ENCODE measurements at regions not wholly inside any gene's neighbourhood (a gene's known extent, or its start where the extent isn't known, plus 50 kb on each side); places are given as distances from the start of the nearest gene placed in this dataset.

GRCh38 chr12:46610754-46611153 is 215.0 kb downstream of the SLC38A4 start:
- Histone ChIP-seq H3K27me3 (replicated peaks; ENCODE audit: insufficient read depth) (no peaks in the 10 kb centered on the region), H3K9me3 (no peaks in the 10 kb centered on the region), H3K4me1 (replicated peaks) (no peaks in the 10 kb centered on the region), H3K4me3 (no peak overlapping the region), H3K27ac (no peak overlapping the region), H3K36me3 (no peaks in the 10 kb centered on the region)
- WGBS: 98% methylated on average over 3 of the region's 3 CpGs
- no peak for DNase-seq (ENCODE audit: low spot score)
- no peak for TF ChIP-seq POLR2AphosphoS5 (IDR thresholded peaks at IDR 0.05)
- no peak for TF ChIP-seq CTCF (IDR thresholded peaks at IDR 0.05)
- TF ChIP-seq POLR2A (IDR thresholded peaks at IDR 0.05): no peak
- intact Hi-C loops (cut with DNase I): no loop called here

GRCh38 chr12:46609674-46610073 is 216.1 kb downstream of the SLC38A4 start:
- no peaks in the 10 kb centered on the region for H3K4me1 ChIP-seq (replicated peaks)
- no peaks in the 10 kb centered on the region for H3K36me3 ChIP-seq
- no peaks in the 10 kb centered on the region for H3K27me3 ChIP-seq (replicated peaks; ENCODE audit: insufficient read depth)
- DNase-seq (ENCODE audit: low spot score): no peak
- H3K4me3 ChIP-seq: no peak overlapping the region
- TF ChIP-seq CTCF (IDR thresholded peaks at IDR 0.05) (no peak), POLR2A (IDR thresholded peaks at IDR 0.05) (no peak), POLR2AphosphoS5 (IDR thresholded peaks at IDR 0.05) (no peak)
- no peaks in the 10 kb centered on the region for H3K9me3 ChIP-seq
- intact Hi-C loops (cut with DNase I): no loop called here
- H3K27ac ChIP-seq: no peak overlapping the region
- WGBS: 92% methylated on average over 2 of the region's 2 CpGs

DNA sequence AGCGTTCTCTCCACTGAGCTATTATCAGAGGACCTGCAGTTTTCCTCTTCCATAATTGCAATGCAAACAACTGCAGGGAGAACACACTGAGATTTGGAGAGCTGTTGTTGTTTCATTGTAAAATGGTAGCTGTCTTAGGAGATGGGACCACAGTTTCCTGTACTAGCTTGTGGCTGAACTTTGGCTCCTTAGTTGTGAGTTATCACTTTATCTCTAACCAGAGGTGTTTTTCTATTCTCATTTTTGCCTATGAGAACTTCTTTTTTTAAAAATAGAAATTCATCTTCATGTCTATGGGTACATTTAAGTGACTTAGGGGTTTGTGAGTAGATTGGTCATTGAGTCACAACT is 216.5 kb downstream of the SLC38A4 start:
- 50% methylated on average over 1 of the region's 1 CpG for WGBS
- TF ChIP-seq CTCF (IDR thresholded peaks at IDR 0.05) (no peak), POLR2A (IDR thresholded peaks at IDR 0.05) (no peak), POLR2AphosphoS5 (IDR thresholded peaks at IDR 0.05) (no peak)
- Histone ChIP-seq H3K4me1 (replicated peaks) (no peaks in the 10 kb centered on the region), H3K27ac (peak overlapping the region in 1 of 2 donors; percentile 3), H3K4me3 (no peak overlapping the region), H3K9me3 (no peaks in the 10 kb centered on the region), H3K27me3 (replicated peaks; ENCODE audit: insufficient read depth) (no peaks in the 10 kb centered on the region), H3K36me3 (no peaks in the 10 kb centered on the region)
- intact Hi-C loops (cut with DNase I): no loop called here
- no peak for DNase-seq (ENCODE audit: low spot score)

GRCh38 chr12:46608431-46609272 is 217.1 kb downstream of the SLC38A4 start:
- WGBS: 14% methylated on average over 1 of the region's 1 CpG
- Histone ChIP-seq H3K9me3 (no peaks in the 10 kb centered on the region), H3K27ac (peak overlapping the region in 1 of 2 donors; percentile 3), H3K27me3 (replicated peaks; ENCODE audit: insufficient read depth) (no peaks in the 10 kb centered on the region), H3K4me3 (no peak overlapping the region), H3K36me3 (no peaks in the 10 kb centered on the region), H3K4me1 (replicated peaks) (no peaks in the 10 kb centered on the region)
- TF ChIP-seq POLR2A (IDR thresholded peaks at IDR 0.05) (no peak), POLR2AphosphoS5 (IDR thresholded peaks at IDR 0.05) (no peak), CTCF (IDR thresholded peaks at IDR 0.05) (no peak)
- intact Hi-C loops (cut with DNase I): no loop called here
- no peak for DNase-seq (ENCODE audit: low spot score)

DNA sequence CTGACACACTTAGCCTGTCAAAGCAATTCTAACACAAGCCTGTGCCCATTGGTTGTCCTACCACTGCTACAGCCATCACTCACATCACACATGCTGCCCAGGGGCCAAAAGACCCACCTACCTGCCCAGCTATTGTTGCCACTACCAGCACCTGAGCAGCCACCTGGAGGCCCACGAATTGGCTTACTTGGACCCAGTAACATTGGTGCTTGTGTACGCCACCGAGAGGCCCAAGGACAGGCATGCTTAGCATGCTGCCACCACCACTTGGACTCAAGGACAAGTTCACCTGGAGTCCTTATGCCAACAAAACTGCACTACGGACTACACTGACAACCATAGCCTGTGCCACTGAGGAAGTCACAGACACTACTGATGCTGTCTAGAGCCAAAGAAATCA is 221.1 kb downstream of the SLC38A4 start:
- Histone ChIP-seq H3K4me3 (no peak overlapping the region), H3K9me3 (no peaks in the 10 kb centered on the region), H3K36me3 (no peaks in the 10 kb centered on the region), H3K27me3 (replicated peaks; ENCODE audit: insufficient read depth) (no peaks in the 10 kb centered on the region), H3K4me1 (replicated peaks) (no peaks in the 10 kb centered on the region), H3K27ac (no peak overlapping the region)
- no peak for TF ChIP-seq POLR2A (IDR thresholded peaks at IDR 0.05)
- DNase-seq (ENCODE audit: low spot score): no peak
- intact Hi-C loops (cut with DNase I): no loop called here
- WGBS: 94% methylated on average over 4 of the region's 4 CpGs
